HEK293T (cell line): ENCODE measurements at regions not wholly inside any gene's neighbourhood (a gene's known extent, or its start where the extent isn't known, plus 50 kb on each side); places are given as distances from the start of the nearest gene placed in this dataset.

Source experiments
- ARNT ChIP-seq: fragments of 450-650 bp; IDR thresholded peaks from 2 replicates; pipeline ENCODE4 v1.6.1; 2017; ENCODE audit warnings: mild to moderate bottlenecking
- BHLHE40 ChIP-seq: fragments of 450-650 bp; IDR thresholded peaks from 2 replicates; pipeline ENCODE4 v1.6.1; 2016; ENCODE audit warnings: mild to moderate bottlenecking, moderate library complexity, borderline replicate concordance
- CTBP1 ChIP-seq: fragments of 450-650 bp; IDR thresholded peaks from 2 replicates; pipeline ENCODE4 v1.6.1; 2016; ENCODE audit warnings: borderline replicate concordance
- ELF4 ChIP-seq: fragments of 450-650 bp; IDR thresholded peaks from 2 replicates; pipeline ENCODE4 v1.6.1; 2017; ENCODE audit warnings: antibody characterized with exemption
- FOXK2 ChIP-seq: fragments of 450-650 bp; IDR thresholded peaks from 2 replicates; pipeline ENCODE4 v1.6.1; 2016; ENCODE audit warnings: mild to moderate bottlenecking
- FOXM1 ChIP-seq: fragments of 450-650 bp; IDR thresholded peaks from 2 replicates; pipeline ENCODE4 v1.6.1; 2017; ENCODE audit warnings: mild to moderate bottlenecking, borderline replicate concordance
- HDGF ChIP-seq: fragments of 450-650 bp; IDR thresholded peaks from 2 replicates; pipeline ENCODE4 v1.6.1; 2017; ENCODE audit warnings: antibody characterized with exemption, borderline replicate concordance
- L3MBTL2 ChIP-seq: fragments of 450-650 bp; conservative IDR thresholded peaks from 2 replicates; pipeline ENCODE4 v1.6.1; 2016; ENCODE audit warnings: mild to moderate bottlenecking
- LEF1 ChIP-seq: fragments of 450-650 bp; IDR thresholded peaks from 2 replicates; pipeline ENCODE4 v1.6.1; 2017; ENCODE audit warnings: mild to moderate bottlenecking, borderline replicate concordance
- NFRKB ChIP-seq: fragments of 450-650 bp; IDR thresholded peaks from 2 replicates; pipeline ENCODE4 v1.6.1; 2016; ENCODE audit warnings: mild to moderate bottlenecking, moderate library complexity
- SP1 ChIP-seq: fragments of 450-650 bp; IDR thresholded peaks from 2 replicates; pipeline ENCODE4 v1.6.1; 2017
- SUZ12 ChIP-seq: fragments of 450-650 bp; IDR thresholded peaks from 2 replicates; pipeline ENCODE4 v1.6.1; 2016; ENCODE audit warnings: mild to moderate bottlenecking
- TARDBP ChIP-seq: fragments of 450-650 bp; IDR thresholded peaks from 2 replicates; pipeline ENCODE4 v1.6.1; 2016
- TF ChIP-seq, protein P1 (sequence below): fragments of 450-650 bp; IDR thresholded peaks from 2 replicates; pipeline ENCODE4 v1.6.1; 2016

DNA sequence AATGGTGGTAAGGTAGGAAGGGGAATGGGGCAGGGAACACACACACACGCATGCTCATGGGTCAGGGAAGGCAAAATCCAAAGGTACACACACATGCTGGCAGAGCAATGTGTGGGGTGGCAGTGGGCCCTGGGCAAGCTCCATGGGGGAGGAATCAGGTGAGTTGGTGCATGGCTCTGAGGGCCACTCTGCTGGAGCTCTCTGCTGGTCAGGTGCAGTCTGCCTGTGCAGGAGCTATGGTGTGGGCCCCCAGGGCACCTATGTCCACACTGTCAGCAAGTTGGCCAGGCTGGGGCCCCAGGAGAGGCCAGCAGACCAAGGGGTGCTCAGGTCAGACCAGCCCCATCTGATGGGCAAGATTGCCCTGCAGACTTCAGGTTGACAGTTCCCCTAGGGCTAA is 90.1 kb upstream of the GAP43 start:
- no peak for TF ChIP-seq SUZ12
- TF ChIP-seq FOXM1 = no peak
- TF ChIP-seq SP1 = no peak
- TF ChIP-seq TARDBP = no peak
- no peak for TF ChIP-seq HDGF
- TF ChIP-seq, protein P1, sequence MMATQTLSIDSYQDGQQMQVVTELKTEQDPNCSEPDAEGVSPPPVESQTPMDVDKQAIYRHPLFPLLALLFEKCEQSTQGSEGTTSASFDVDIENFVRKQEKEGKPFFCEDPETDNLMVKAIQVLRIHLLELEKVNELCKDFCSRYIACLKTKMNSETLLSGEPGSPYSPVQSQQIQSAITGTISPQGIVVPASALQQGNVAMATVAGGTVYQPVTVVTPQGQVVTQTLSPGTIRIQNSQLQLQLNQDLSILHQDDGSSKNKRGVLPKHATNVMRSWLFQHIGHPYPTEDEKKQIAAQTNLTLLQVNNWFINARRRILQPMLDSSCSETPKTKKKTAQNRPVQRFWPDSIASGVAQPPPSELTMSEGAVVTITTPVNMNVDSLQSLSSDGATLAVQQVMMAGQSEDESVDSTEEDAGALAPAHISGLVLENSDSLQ = no peak
- TF ChIP-seq BHLHE40 = no peak
- TF ChIP-seq FOXK2 = no peak
- TF ChIP-seq ELF4 = no peak
- TF ChIP-seq L3MBTL2 = no peak
- no peak for TF ChIP-seq LEF1
- no peak for TF ChIP-seq ARNT
- TF ChIP-seq NFRKB = no peak
- TF ChIP-seq CTBP1 = no peak
